WTC11 (cell line): ENCODE measurements at regions not wholly inside any gene's neighbourhood (a gene's known extent, or its start where the extent isn't known, plus 50 kb on each side); places are given as distances from the start of the nearest gene placed in this dataset.

Experiments
- ATAC-seq: fragments of 200-7000 bp; cut with Tn5 transposase; 2 replicates; pipeline ENCODE4 v1.10.0; 2021; ENCODE audit warnings: mild to moderate bottlenecking, moderate library complexity
- CTCF ChIA-PET: fragments of 300-600 bp; sonication (Branson Sonifier 250); formaldehyde crosslinking; loops from one replicate; lab custom pipeline; 2021; ENCODE audit warnings: antibody characterized with exemption; lab: Charles Lee
- POLR2A ChIA-PET: fragments of 350-600 bp; sonication (Branson Sonifier 250); formaldehyde crosslinking; loops from one replicate; lab custom pipeline; 2021; ENCODE audit warnings: antibody characterized with exemption; lab: Charles Lee
- DNase-seq: peaks from one replicate; pipeline ENCODE4 v3.0.0; 2021; ENCODE audit warnings: low spot score
- H3K27ac Mint-ChIP-seq: 2 replicates; pipeline ENCODE4 v1.8.0; 2021; ENCODE audit warnings: mixed read lengths
- H3K27me3 Mint-ChIP-seq: 2 replicates; pipeline ENCODE4 v1.8.0; 2021; ENCODE audit warnings: low read depth, mild to moderate bottlenecking, moderate library complexity, mixed read lengths
- H3K36me3 Mint-ChIP-seq: 2 replicates; pipeline ENCODE4 v1.8.0; 2021; ENCODE audit warnings: mixed read lengths
- H3K4me1 Mint-ChIP-seq: 2 replicates; pipeline ENCODE4 v1.8.0; 2022; ENCODE audit warnings: mixed read lengths
- H3K4me3 Mint-ChIP-seq: 2 replicates; pipeline ENCODE4 v1.8.0; 2021; ENCODE audit warnings: mild to moderate bottlenecking, moderate library complexity, mixed read lengths
- H3K9me3 Mint-ChIP-seq: 2 replicates; pipeline ENCODE4 v1.8.0; 2021; ENCODE audit warnings: mixed read lengths
- AR ChIP-seq: fragments of 250-450 bp; sonication (Bioruptor Pico); IDR thresholded peaks from 2 replicates; pipeline ENCODE4 v1.9.0; 2021; ENCODE audit warnings: mild to moderate bottlenecking
- CTCF ChIP-seq: fragments of 200-600 bp; IDR thresholded peaks from 2 replicates; pipeline ENCODE4 v1.8.0; 2022; ENCODE audit warnings: antibody characterized with exemption
- ELF4 ChIP-seq: sonication (generic); formaldehyde crosslinking; IDR thresholded peaks from 2 replicates; pipeline ENCODE4 v1.8.1; 2022; ENCODE audit warnings: low read depth, mild to moderate bottlenecking, moderate library complexity, missing genetic modification reagents
- FOXP1 ChIP-seq: sonication (generic); formaldehyde crosslinking; IDR thresholded peaks from 2 replicates; pipeline ENCODE4 v1.8.0; 2022; ENCODE audit warnings: missing genetic modification reagents, mild to moderate bottlenecking, moderate library complexity, borderline replicate concordance
- HMGA2 ChIP-seq: fragments of 250-450 bp; sonication (Bioruptor Pico); IDR thresholded peaks from 2 replicates; pipeline ENCODE4 v1.4.0; 2021; ENCODE audit warnings: mild to moderate bottlenecking, moderate library complexity
- IRF2 ChIP-seq: sonication (generic); formaldehyde crosslinking; IDR thresholded peaks from 2 replicates; pipeline ENCODE4 v1.8.0; 2022; ENCODE audit warnings: low read depth, missing genetic modification reagents, borderline replicate concordance
- JAZF1 ChIP-seq: fragments of 250-450 bp; sonication (Bioruptor Pico); IDR thresholded peaks from 2 replicates; pipeline ENCODE4 v1.9.0; 2021; ENCODE audit warnings: moderate library complexity, mild to moderate bottlenecking, inconsistent platforms
- JUN ChIP-seq: sonication (generic); formaldehyde crosslinking; IDR thresholded peaks from 2 replicates; pipeline ENCODE4 v1.8.0; 2023; ENCODE audit warnings: mild to moderate bottlenecking, missing genetic modification reagents
- KAT7 ChIP-seq: sonication (generic); formaldehyde crosslinking; IDR thresholded peaks from 2 replicates; pipeline ENCODE4 v1.8.1; 2023; ENCODE audit warnings: missing genetic modification reagents, mild to moderate bottlenecking, borderline replicate concordance
- MAX ChIP-seq: sonication (generic); formaldehyde crosslinking; IDR thresholded peaks from 2 replicates; pipeline ENCODE4 v1.8.0; 2022; ENCODE audit warnings: mild to moderate bottlenecking, missing genetic modification reagents
- MXD4 ChIP-seq: fragments of 250-450 bp; sonication (Bioruptor Pico); IDR thresholded peaks from 2 replicates; pipeline ENCODE4 v1.8.0; 2021; ENCODE audit warnings: mild to moderate bottlenecking, moderate library complexity, borderline replicate concordance
- MYBL2 ChIP-seq: sonication (generic); formaldehyde crosslinking; IDR thresholded peaks from 2 replicates; pipeline ENCODE4 v1.8.1; 2023; ENCODE audit warnings: mild to moderate bottlenecking, moderate library complexity, missing genetic modification reagents
- NFYB ChIP-seq: sonication (generic); formaldehyde crosslinking; conservative IDR thresholded peaks from 2 replicates; pipeline ENCODE4 v1.8.0; 2022; ENCODE audit warnings: low read depth, missing genetic modification reagents
- SMAD4 ChIP-seq: sonication (generic); formaldehyde crosslinking; IDR thresholded peaks from 2 replicates; pipeline ENCODE4 v1.8.0; 2022; ENCODE audit warnings: mild to moderate bottlenecking, missing genetic modification reagents
- TCF7 ChIP-seq: sonication (generic); formaldehyde crosslinking; IDR thresholded peaks from 2 replicates; pipeline ENCODE4 v1.8.0; 2022; ENCODE audit warnings: mild to moderate bottlenecking, low read depth, missing genetic modification reagents, moderate library complexity
- USF2 ChIP-seq: sonication (generic); formaldehyde crosslinking; IDR thresholded peaks from 2 replicates; pipeline ENCODE4 v1.8.1; 2023; ENCODE audit warnings: mild to moderate bottlenecking, missing genetic modification reagents, moderate library complexity
- ZBTB43 ChIP-seq: sonication (generic); formaldehyde crosslinking; IDR thresholded peaks from 2 replicates; pipeline ENCODE4 v1.8.1; 2023; ENCODE audit warnings: mild to moderate bottlenecking, missing genetic modification reagents
- ZNF138 ChIP-seq: sonication (generic); formaldehyde crosslinking; conservative IDR thresholded peaks from 2 replicates; pipeline ENCODE4 v1.8.1; 2022; ENCODE audit warnings: mild to moderate bottlenecking, moderate library complexity, missing genetic modification reagents
- ZNF425 ChIP-seq: fragments of 250-450 bp; sonication (Bioruptor Pico); conservative IDR thresholded peaks from 2 replicates; pipeline ENCODE4 v1.9.0; 2021; ENCODE audit warnings: mild to moderate bottlenecking
- ZNF671 ChIP-seq: fragments of 250-450 bp; sonication (Bioruptor Pico); IDR thresholded peaks from 2 replicates; pipeline ENCODE4 v1.8.0; 2021; ENCODE audit warnings: mild to moderate bottlenecking

GRCh38 chr15:53218666-53219580 lies 428.8 kb upstream of the ONECUT1 start:
- ATAC-seq = no peak
- no peak for TF ChIP-seq ZNF425 (CRISPR knock-in tag)
- no peak for TF ChIP-seq ELF4 (CRISPR knock-in tag)
- TF ChIP-seq FOXP1 (CRISPR knock-in tag) = no peak
- no peak for TF ChIP-seq HMGA2 (CRISPR knock-in tag)
- no peak for TF ChIP-seq NFYB (CRISPR knock-in tag)
- TF ChIP-seq AR (CRISPR knock-in tag) = no peak
- no peak for TF ChIP-seq JAZF1 (CRISPR knock-in tag)
- TF ChIP-seq IRF2 (CRISPR knock-in tag) = no peak
- TF ChIP-seq ZBTB43 = no peak
- no peak for TF ChIP-seq MYBL2 (CRISPR knock-in tag)
- TF ChIP-seq ZNF138 (CRISPR knock-in tag) = no peak
- no peak for TF ChIP-seq KAT7
- TF ChIP-seq SMAD4 (CRISPR knock-in tag) = no peak
- no peak for TF ChIP-seq TCF7
- POLR2A ChIA-PET = no interaction called here
- H3K27ac Mint-ChIP-seq = no peak overlapping the region
- H3K36me3 Mint-ChIP-seq = no peaks in the 10 kb centered on the region
- H3K4me1 Mint-ChIP-seq = 0 out of 2 replicates have a peak, but pooled peaks cover 3% of the 10 kb centered on the region
- H3K4me3 Mint-ChIP-seq = no peak overlapping the region
- CTCF ChIA-PET = no interaction called here
- no peak for DNase-seq
- peaks cover 3% of the 10 kb centered on the region; the same call in 1 of the 2 replicates for H3K9me3 Mint-ChIP-seq
- H3K27me3 Mint-ChIP-seq = peaks cover 4% of the 10 kb centered on the region; the same call in 1 of the 2 replicates

- TF ChIP-seq HMGA2 (CRISPR knock-in tag) (no peak), MAX (no peak), USF2 (CRISPR knock-in tag) (no peak), ZNF671 (CRISPR knock-in tag) (no peak), CTCF (no peak), JUN (CRISPR knock-in tag) (no peak), MXD4 (CRISPR knock-in tag) (no peak)
- Mint-ChIP-seq H3K9me3 (no peaks in the 10 kb centered on the region), H3K4me3 (no peak overlapping the region), H3K27ac (no peak overlapping the region), H3K27me3 (peaks cover 4% of the 10 kb centered on the region; the same call in 1 of the 2 replicates), H3K4me1 (peaks cover 1% of the 10 kb centered on the region), H3K36me3 (no peaks in the 10 kb centered on the region)
- CTCF ChIA-PET = no interaction called here
- DNase-seq (no peak), ATAC-seq (no peak)
- POLR2A ChIA-PET = no interaction called here
These were observed 425.9 kb upstream of the ONECUT1 start for GRCh38 chr15:53216036-53216435.
